Right cardiac atrium (tissue), 5 donors: ENCODE measurements at regions not wholly inside any gene's neighbourhood (a gene's known extent, or its start where the extent isn't known, plus 50 kb on each side); places are given as distances from the start of the nearest gene placed in this dataset.

Experiments
- ATAC-seq, 2 donors: fragments of 200-7000 bp; cut with Tn5 transposase; one replicate each; pipeline versions ENCODE4 v1.8.0 to v1.9.1; 2020; ENCODE audit warnings: moderate library complexity in 2 of 2, mild to moderate bottlenecking in 1 of 2
- DNase-seq, 3 donors: peaks; one replicate each; pipeline ENCODE4 v3.0.0-alpha.2; 2020
- H3K27ac ChIP-seq: one replicate; pipeline ENCODE4 v1.5.1; 2013; ENCODE audit warnings: mild to moderate bottlenecking, low read length, control low read depth, moderate library complexity
- H3K27me3 ChIP-seq: one replicate; pipeline ENCODE4 v1.6.1; 2013; ENCODE audit not compliant: control insufficient read depth, insufficient read depth
- H3K4me1 ChIP-seq: one replicate; pipeline ENCODE4 v1.6.1; 2013; ENCODE audit warnings: low read length; ENCODE audit not compliant: control insufficient read depth, insufficient read depth
- H3K4me3 ChIP-seq: one replicate; pipeline ENCODE4 v1.5.1; 2013; ENCODE audit warnings: low read length, control low read depth
- H3K9me3 ChIP-seq: one replicate; pipeline ENCODE4 v1.6.1; 2013; ENCODE audit warnings: low read length; ENCODE audit not compliant: control insufficient read depth
- WGBS: extraction: QIAGEN DNeasy Blood & Tissue Kit; methylation state at CpG from one replicate; pipeline ENCODE4 v1.1.7; 2013; 5-methylcytosine and 5-hydroxymethylcytosine counted together
- intact Hi-C, 4 donors: fragments of 100-400 bp; cut with DNase I; formaldehyde crosslinking; loops; one replicate each; pipeline versions ENCODE4 v1.11.0 to v1.14.0; 2022 to 2023
- donor health status: healthy with polysubstance abuse.
- donor health status: DM: no; HTN: yes; CAD: no.
- donor health status: DM: no; HTN: no; CAD: no.
- donor health status: DM: no; HTN: yes; CAD: no; lungs with severe emphysema.
- donor health status: DM: yes; HTN: yes; CAD: no.

- ATAC-seq, result peak in 1 of 2 donors; percentile 36
- Histone ChIP-seq H3K4me3 (no peak overlapping the region), H3K27ac (no peak overlapping the region), H3K4me1 (no peaks in the 10 kb centered on the region), H3K27me3 (no peaks in the 10 kb centered on the region), H3K9me3 (no peaks in the 10 kb centered on the region)
- intact Hi-C loops, result no loop called here
- WGBS, result 86% methylated on average over 9 of the region's 9 CpGs
- no peak for DNase-seq
Measured at GRCh38 chr12:46109343-46110222, 119.2 kb upstream of the SCAF11 start.

- Histone ChIP-seq H3K9me3 (no peaks in the 10 kb centered on the region), H3K4me1 (no peaks in the 10 kb centered on the region), H3K27ac (no peak overlapping the region), H3K4me3 (no peak overlapping the region), H3K27me3 (no peaks in the 10 kb centered on the region)
- intact Hi-C loops, result no loop called here
- ATAC-seq, result no peak
- WGBS, result 97% methylated on average over 1 of the region's 1 CpG
- DNase-seq, result no peak
Measured at GRCh38 chr12:46108721-46109120, 118.3 kb upstream of the SCAF11 start.

GRCh38 chr12:46107591-46107990 lies 117.2 kb upstream of the SCAF11 start:
- no peak overlapping the region for H3K27ac ChIP-seq
- WGBS, result 92% methylated on average over 2 of the region's 2 CpGs
- H3K4me1 ChIP-seq, result no peaks in the 10 kb centered on the region
- ATAC-seq (no peak), DNase-seq (no peak)
- no peaks in the 10 kb centered on the region for H3K27me3 ChIP-seq
- intact Hi-C loops, result no loop called here
- H3K9me3 ChIP-seq, result no peaks in the 10 kb centered on the region
- no peak overlapping the region for H3K4me3 ChIP-seq

- H3K9me3 ChIP-seq, result no peaks in the 10 kb centered on the region
- no peaks in the 10 kb centered on the region for H3K27me3 ChIP-seq
- ATAC-seq (no peak), DNase-seq (no peak)
- no peak overlapping the region for H3K27ac ChIP-seq
- 85% methylated on average over 2 of the region's 2 CpGs for WGBS
- no peaks in the 10 kb centered on the region for H3K4me1 ChIP-seq
- intact Hi-C loops, result no loop called here
- H3K4me3 ChIP-seq, result no peak overlapping the region
Measured at GRCh38 chr12:46105735-46106134, 115.4 kb upstream of the SCAF11 start.

- Histone ChIP-seq H3K4me3 (no peak overlapping the region), H3K4me1 (no peaks in the 10 kb centered on the region), H3K9me3 (no peaks in the 10 kb centered on the region), H3K27me3 (no peaks in the 10 kb centered on the region), H3K27ac (no peak overlapping the region)
- ATAC-seq (no peak), DNase-seq (no peak)
- intact Hi-C loops, result no loop called here
- WGBS, result 49% methylated on average over 3 of the region's 3 CpGs
Measured at GRCh38 chr12:46103559-46104383, 113.4 kb upstream of the SCAF11 start.

- no peaks in the 10 kb centered on the region for H3K9me3 ChIP-seq
- 87% methylated on average over 4 of the region's 4 CpGs for WGBS
- H3K4me1 ChIP-seq, result no peaks in the 10 kb centered on the region
- ATAC-seq (no peak), DNase-seq (no peak)
- no peak overlapping the region for H3K27ac ChIP-seq
- H3K27me3 ChIP-seq, result no peaks in the 10 kb centered on the region
- intact Hi-C loops, result no loop called here
- no peak overlapping the region for H3K4me3 ChIP-seq
Measured at GRCh38 chr12:46101485-46101869, 111.1 kb upstream of the SCAF11 start.

- H3K4me1 ChIP-seq, result no peaks in the 10 kb centered on the region
- DNase-seq, result no peak
- ATAC-seq, result no peak
- no peak overlapping the region for H3K4me3 ChIP-seq
- H3K27ac ChIP-seq, result no peak overlapping the region
- H3K27me3 ChIP-seq, result no peaks in the 10 kb centered on the region
- 74% methylated on average over 6 of the region's 6 CpGs for WGBS
- H3K9me3 ChIP-seq, result no peaks in the 10 kb centered on the region
- intact Hi-C loops, result no loop called here
Measured at GRCh38 chr12:46100551-46101484, 110.4 kb upstream of the SCAF11 start.

- peak in 1 of 3 donors; percentile 11 for DNase-seq
- no peaks in the 10 kb centered on the region for H3K27me3 ChIP-seq
- no peak for ATAC-seq
- H3K4me3 ChIP-seq, result no peak overlapping the region
- no peak overlapping the region for H3K27ac ChIP-seq
- intact Hi-C loops, result no loop called here
- no peaks in the 10 kb centered on the region for H3K9me3 ChIP-seq
- no peaks in the 10 kb centered on the region for H3K4me1 ChIP-seq
- 65% methylated on average over 5 of the region's 5 CpGs for WGBS
Measured at GRCh38 chr12:46089414-46090162, 99.2 kb upstream of the SCAF11 start.

GRCh38 chr12:46087916-46088439 lies 97.6 kb upstream of the SCAF11 start:
- DNase-seq (no peak), ATAC-seq (no peak)
- Histone ChIP-seq H3K4me3 (no peak overlapping the region), H3K4me1 (no peaks in the 10 kb centered on the region), H3K27me3 (no peaks in the 10 kb centered on the region), H3K27ac (no peak overlapping the region), H3K9me3 (no peaks in the 10 kb centered on the region)
- intact Hi-C loops, result no loop called here
- 81% methylated on average over 1 of the region's 1 CpG for WGBS
